ENCODE measurements at regions not wholly inside any gene's neighbourhood (a gene's known extent, or its start where the extent isn't known, plus 50 kb on each side); places are given as distances from the start of the nearest gene placed in this dataset.

- no peak for TF ChIP-seq POLR2A (IDR thresholded peaks at IDR 0.05)
- TF ChIP-seq CTCF (IDR thresholded peaks at IDR 0.05): no peak
These were observed 297.8 kb downstream of the ARL4A start for GRCh38 chr7:12985228-12985627.

Data from heart left ventricle (tissue), 13 donors.